ENCODE measurements at regions not wholly inside any gene's neighbourhood (a gene's known extent, or its start where the extent isn't known, plus 50 kb on each side); places are given as distances from the start of the nearest gene placed in this dataset.
A peak's percentile ranks its signal among the peaks of the same experiment; 100 is the strongest.

- ChIA-PET POLR2A (no interaction called here), RAD21 (ENCODE audit: low non-redundant PET in 1 of 2, low total read pairs in 2 of 2, uncharacterized antibody in 2 of 2, unreplicated experiment in 2 of 2) (no interaction called here), CTCF (no interaction called here)
- Histone ChIP-seq H3K4me3 (replicated peaks in 1 of 2; ENCODE audit: low read depth in 1 of 2, low read length in 2 of 2) (no peak overlapping the region), H3K27ac (ENCODE audit: low read depth, low read length) (no peak overlapping the region), H3K4me2 (ENCODE audit: low read length) (no peak overlapping the region), H3K36me3 (ENCODE audit: control insufficient read depth in 1 of 2, insufficient read depth in 2 of 2, low read length in 2 of 2) (no peaks in the 10 kb centered on the region), H4K20me1 (ENCODE audit: insufficient read depth) (no peaks in the 10 kb centered on the region), H3K4me1 (ENCODE audit: control insufficient read depth in 1 of 2, insufficient read depth in 2 of 2, low read length in 2 of 2) (peaks cover 0 to 8% of the 10 kb centered on the region in 2 experiments; a peak in 1 of 4 replicates), H2AFZ (ENCODE audit: low read depth, low read length, poor library complexity, severe bottlenecking) (no peak overlapping the region), H3K9ac (ENCODE audit: low read length) (no peak overlapping the region), H3K9me2 (ENCODE audit: insufficient read depth) (no peaks in the 10 kb centered on the region), H3K27me3 (ENCODE audit: insufficient read depth, low read length) (no peaks in the 10 kb centered on the region), H3K9me3 (ENCODE audit: control insufficient read depth in 1 of 2, insufficient read depth in 1 of 2, low read depth in 1 of 2, low read length in 2 of 2) (no peaks in the 10 kb centered on the region), H3K79me2 (ENCODE audit: insufficient read depth, low read length) (no peaks in the 10 kb centered on the region)
- TF ChIP-seq POLR2AphosphoS5 (IDR thresholded peaks at IDR 0.05; ENCODE audit: low read depth, low read length) (no peak), JUND (IDR thresholded peaks at IDR 0.05) (no peak), EZH2 (IDR thresholded peaks at IDR 0.05) (no peak), CBX3 (IDR thresholded peaks at IDR 0.05; ENCODE audit: low read depth) (no peak), EGR1 (IDR thresholded peaks at IDR 0.05; ENCODE audit: low read depth) (no peak), FOSL1 (IDR thresholded peaks at IDR 0.05; ENCODE audit: low read depth) (no peak)
- TF ChIP-seq, protein P1, sequence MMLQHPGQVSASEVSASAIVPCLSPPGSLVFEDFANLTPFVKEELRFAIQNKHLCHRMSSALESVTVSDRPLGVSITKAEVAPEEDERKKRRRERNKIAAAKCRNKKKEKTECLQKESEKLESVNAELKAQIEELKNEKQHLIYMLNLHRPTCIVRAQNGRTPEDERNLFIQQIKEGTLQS (IDR thresholded peaks at IDR 0.05): no peak
- intact Hi-C loops (cut with micrococcal nuclease): no loop called here
- DNase-seq (ENCODE audit: low read depth, low spot score) (no peak), ATAC-seq (no peak)
- no TSS peak for BruUV-seq (replicated peaks)
These were observed 107.3 kb downstream of the C1QL2 start for GRCh38 chr2:119051263-119051662.

- no peaks in the 10 kb centered on the region for H3K9me3 ChIP-seq (ENCODE audit: control insufficient read depth in 1 of 2, insufficient read depth in 1 of 2, low read depth in 1 of 2, low read length in 2 of 2)
- POLR2A ChIA-PET: no interaction called here
- peak in 1 of 3 experiments; percentile 23; a peak in 1 of 6 replicates for TF ChIP-seq CTCF (IDR thresholded peaks at IDR 0.05 in 2 of 3, conservative IDR thresholded peaks at IDR 0.05 in 1 of 3; ENCODE audit: borderline replicate concordance in 1 of 3, insufficient read depth in 1 of 3, low read depth in 2 of 3, low read length in 2 of 3)
- no peak for TF ChIP-seq CEBPB (IDR thresholded peaks at IDR 0.05; ENCODE audit: low read depth)
- H3K4me1 ChIP-seq (ENCODE audit: control insufficient read depth in 1 of 2, insufficient read depth in 2 of 2, low read length in 2 of 2): peaks cover 0 to 8% of the 10 kb centered on the region in 2 experiments; a peak in 1 of 4 replicates
- intact Hi-C loops (cut with micrococcal nuclease): no loop called here
- no peaks in the 10 kb centered on the region for H3K79me2 ChIP-seq (ENCODE audit: insufficient read depth, low read length)
- BruUV-seq (replicated peaks): no TSS peak
- no peaks in the 10 kb centered on the region for H3K27me3 ChIP-seq (ENCODE audit: insufficient read depth, low read length)
- no peak overlapping the region for H3K27ac ChIP-seq (ENCODE audit: low read depth, low read length)
- H4K20me1 ChIP-seq (ENCODE audit: insufficient read depth): no peaks in the 10 kb centered on the region
- no peak for DNase-seq (ENCODE audit: low read depth, low spot score)
- CTCF ChIA-PET: interaction anchor here (1.2 kb wide), 1 partner anchor 169 kb away, joined by 4 read pairs; no protein-coding TSS in a partner anchor
- H3K4me2 ChIP-seq (ENCODE audit: low read length): no peak overlapping the region
- RAD21 ChIA-PET (ENCODE audit: low non-redundant PET in 1 of 2, low total read pairs in 2 of 2, uncharacterized antibody in 2 of 2, unreplicated experiment in 2 of 2): no interaction called here
- H3K4me3 ChIP-seq (replicated peaks in 1 of 2; ENCODE audit: low read depth in 1 of 2, low read length in 2 of 2): no peak overlapping the region
- no peaks in the 10 kb centered on the region for H3K36me3 ChIP-seq (ENCODE audit: control insufficient read depth in 1 of 2, insufficient read depth in 2 of 2, low read length in 2 of 2)
- H3K9ac ChIP-seq (ENCODE audit: low read length): no peak overlapping the region
- no peaks in the 10 kb centered on the region for H3K9me2 ChIP-seq (ENCODE audit: insufficient read depth)
- no peak overlapping the region for H2AFZ ChIP-seq (ENCODE audit: low read depth, low read length, poor library complexity, severe bottlenecking)
- ATAC-seq: peak; percentile 27; the same call in 1 of the 2 replicates
These were observed 108.1 kb downstream of the MARCO start for GRCh38 chr2:119049968-119050704.

Measured in HCT116 (cell line).